GM12873 (cell line): ENCODE measurements at regions not wholly inside any gene's neighbourhood (a gene's known extent, or its start where the extent isn't known, plus 50 kb on each side); places are given as distances from the start of the nearest gene placed in this dataset.

Experiments
- TF ChIP-seq, protein P1 (sequence below): IDR thresholded peaks from 2 replicates; pipeline ENCODE4 v1.5.1; 2012; ENCODE audit warnings: low read depth, mild to moderate bottlenecking, moderate library complexity, low read length, control low read depth; ENCODE audit not compliant: insufficient read depth; ENCODE audit errors: missing control alignments

DNA sequence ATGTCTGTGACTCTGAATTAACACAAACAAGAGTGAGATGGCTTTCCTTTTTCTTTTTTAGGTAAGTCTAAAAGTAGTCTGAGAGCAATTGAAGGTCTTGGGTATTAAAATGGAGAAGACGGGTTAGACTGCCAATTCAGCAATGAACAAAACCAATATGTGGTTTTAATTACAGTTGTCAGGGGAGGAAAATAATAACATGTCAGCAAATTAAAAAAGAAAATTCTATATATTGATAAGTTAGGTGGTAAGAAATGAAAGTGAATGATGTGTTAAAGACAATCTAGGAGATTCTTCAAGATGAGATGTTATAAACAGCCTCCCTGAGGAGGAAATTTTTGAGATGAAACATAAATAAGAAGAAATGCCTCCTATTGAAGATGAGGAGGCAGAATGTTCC lies 150.6 kb upstream of the HSF2 start:
- TF ChIP-seq, protein P1, sequence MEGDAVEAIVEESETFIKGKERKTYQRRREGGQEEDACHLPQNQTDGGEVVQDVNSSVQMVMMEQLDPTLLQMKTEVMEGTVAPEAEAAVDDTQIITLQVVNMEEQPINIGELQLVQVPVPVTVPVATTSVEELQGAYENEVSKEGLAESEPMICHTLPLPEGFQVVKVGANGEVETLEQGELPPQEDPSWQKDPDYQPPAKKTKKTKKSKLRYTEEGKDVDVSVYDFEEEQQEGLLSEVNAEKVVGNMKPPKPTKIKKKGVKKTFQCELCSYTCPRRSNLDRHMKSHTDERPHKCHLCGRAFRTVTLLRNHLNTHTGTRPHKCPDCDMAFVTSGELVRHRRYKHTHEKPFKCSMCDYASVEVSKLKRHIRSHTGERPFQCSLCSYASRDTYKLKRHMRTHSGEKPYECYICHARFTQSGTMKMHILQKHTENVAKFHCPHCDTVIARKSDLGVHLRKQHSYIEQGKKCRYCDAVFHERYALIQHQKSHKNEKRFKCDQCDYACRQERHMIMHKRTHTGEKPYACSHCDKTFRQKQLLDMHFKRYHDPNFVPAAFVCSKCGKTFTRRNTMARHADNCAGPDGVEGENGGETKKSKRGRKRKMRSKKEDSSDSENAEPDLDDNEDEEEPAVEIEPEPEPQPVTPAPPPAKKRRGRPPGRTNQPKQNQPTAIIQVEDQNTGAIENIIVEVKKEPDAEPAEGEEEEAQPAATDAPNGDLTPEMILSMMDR, result no peak

DNA sequence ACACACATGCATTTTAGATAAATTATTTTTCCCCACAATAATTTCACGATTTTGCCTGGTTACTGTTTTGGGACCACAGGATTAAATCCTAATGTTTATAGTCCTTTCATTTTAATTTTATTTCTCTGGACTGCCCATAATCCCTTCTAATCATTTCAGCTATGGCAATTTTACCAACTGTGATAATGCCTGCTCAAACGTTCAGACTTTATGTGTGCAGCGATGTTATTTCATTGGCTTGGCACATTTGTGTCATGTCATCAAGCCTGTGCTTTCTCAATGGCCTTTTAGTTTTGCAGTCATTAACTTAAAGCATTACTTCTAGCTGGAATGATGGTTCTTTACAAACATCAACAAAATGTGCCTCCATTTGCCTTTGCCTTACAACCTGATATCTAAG lies 140.6 kb upstream of the HSF2 start:
- TF ChIP-seq, protein P1, result no peak

DNA sequence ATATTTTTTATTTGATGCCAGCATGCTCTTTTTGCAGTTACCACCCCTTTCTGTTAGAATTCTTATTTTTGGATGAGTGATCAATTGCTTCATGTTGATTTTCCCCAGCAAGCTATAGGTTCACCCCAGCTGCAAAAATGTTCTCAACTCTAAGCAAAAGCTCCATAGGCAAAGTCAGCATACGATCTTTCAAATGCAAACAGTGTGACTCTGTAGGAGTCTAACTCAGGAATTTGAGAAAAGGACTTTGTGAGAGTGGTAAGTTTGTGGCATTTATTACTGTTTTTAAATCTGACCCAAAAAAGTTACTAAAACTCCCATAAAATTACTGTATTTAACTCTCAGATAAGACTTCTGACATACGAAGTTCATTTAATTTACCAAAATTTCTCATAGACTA lies 134.9 kb upstream of the HSF2 start:
- TF ChIP-seq, protein P1, result no peak

DNA sequence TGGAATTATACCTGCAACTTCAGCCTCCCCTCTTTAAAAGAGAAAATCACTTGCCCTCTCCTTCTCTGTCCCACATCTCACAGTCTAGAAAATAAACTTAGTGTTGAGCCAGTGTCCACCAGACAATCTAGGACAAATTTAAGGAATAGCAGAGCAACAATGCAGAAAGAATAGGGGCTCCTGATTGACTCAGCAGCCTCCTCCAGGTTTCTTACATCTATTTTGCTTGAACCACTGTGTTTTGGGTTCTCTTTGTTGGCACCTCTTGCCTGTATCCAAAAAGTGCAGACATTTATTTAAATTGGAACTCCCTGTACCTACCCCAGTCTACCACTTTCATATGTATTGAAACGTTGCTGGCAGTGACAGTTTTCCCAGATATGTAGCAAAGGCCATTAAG lies 133.7 kb upstream of the HSF2 start:
- TF ChIP-seq, protein P1, result no peak

DNA sequence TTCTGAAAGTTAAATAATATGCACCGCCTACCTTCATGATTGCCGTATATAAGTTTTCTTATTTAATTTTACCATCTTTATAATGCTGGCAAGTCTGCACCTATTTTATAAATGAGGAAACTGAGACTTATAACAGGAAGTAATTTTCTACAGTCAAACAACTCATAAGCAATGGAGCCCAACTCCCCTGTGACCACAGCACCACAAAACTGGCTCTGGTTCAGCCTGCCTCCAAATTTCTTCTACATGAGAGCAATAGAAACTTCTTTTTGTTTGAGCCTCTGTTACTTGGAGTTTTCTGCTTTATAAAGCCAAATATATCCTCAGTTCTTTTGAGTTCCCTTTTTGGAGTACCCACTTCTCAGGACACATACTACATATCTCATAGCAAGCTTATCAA lies 131.1 kb upstream of the HSF2 start:
- TF ChIP-seq, protein P1, result no peak

DNA sequence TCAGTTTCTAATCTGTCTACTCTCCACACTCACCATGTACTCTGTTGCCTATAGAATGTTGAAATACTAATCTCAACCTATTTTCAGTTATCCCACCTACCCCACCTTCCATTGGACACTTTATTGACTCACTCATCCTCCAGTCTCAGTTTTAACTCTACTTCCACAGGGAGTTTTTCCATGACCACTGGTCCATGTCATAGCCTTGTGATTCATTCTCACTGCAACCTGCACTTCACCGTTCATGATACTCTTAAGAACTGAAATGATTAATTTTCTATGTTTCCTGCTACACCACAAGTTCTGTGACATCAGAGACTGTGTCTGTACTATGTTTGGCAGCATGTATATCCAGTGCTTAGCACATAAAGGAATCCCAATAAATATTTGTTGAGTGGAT lies 122.8 kb upstream of the HSF2 start:
- TF ChIP-seq, protein P1, result no peak

DNA sequence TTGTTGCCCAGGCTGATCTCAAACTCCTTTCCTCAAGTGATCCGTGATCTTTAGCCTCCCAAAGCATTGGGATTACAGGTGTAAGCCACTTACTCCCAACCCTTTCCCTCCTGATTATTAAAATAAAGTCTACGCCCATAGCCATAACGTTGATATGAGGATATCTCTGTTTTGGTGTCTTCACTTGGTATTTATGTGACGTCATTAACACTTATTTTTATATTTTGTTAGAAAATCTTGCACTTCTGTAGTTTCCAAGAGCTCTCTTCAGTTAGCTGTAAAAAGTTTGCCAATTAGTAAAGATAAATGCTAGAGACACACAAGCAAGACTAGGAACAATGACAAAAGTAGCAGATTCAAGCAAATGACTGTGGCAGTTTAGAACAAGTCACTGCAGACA lies 115.6 kb upstream of the HSF2 start:
- TF ChIP-seq, protein P1, result no peak
